ENCODE measurements at regions not wholly inside any gene's neighbourhood (a gene's known extent, or its start where the extent isn't known, plus 50 kb on each side); places are given as distances from the start of the nearest gene placed in this dataset.

DNA sequence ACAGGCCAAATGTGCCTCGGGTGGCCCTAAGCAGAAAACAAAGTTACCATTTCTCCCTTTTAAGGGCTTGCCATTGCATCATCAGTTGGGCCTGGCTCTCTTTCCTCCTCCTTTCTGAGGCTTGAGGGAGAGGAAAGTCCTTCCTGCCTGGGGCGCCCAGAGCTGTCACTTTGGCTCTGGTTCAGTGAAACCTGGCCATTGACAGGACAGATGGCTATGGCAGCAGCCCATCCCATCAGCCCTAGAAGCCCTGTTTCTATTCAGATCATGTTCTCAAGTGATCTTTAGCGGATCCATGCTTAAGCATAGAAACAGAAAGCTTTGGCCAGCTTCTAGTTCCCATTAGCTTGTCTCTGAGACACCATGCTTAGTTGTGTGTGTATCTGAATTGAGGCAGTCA is 293.4 kb downstream of the YTHDC2 start:
- ATAC-seq = no peak
- Histone ChIP-seq H3K36me3 (replicated peaks in 1 of 2; ENCODE audit: insufficient read depth in 1 of 2, low read depth in 2 of 2) (no peaks in the 10 kb centered on the region), H3K4me1 (peaks cover 4% of the 10 kb centered on the region), H3K27me3 (no peaks in the 10 kb centered on the region), H3K9me3 (no peaks in the 10 kb centered on the region), H3K4me3 (no peak overlapping the region), H3K27ac (no peak overlapping the region)
- 56 to 70% methylated on average over 3 of the region's 3 CpGs for WGBS, 2 donors
- TF ChIP-seq, protein P1, sequence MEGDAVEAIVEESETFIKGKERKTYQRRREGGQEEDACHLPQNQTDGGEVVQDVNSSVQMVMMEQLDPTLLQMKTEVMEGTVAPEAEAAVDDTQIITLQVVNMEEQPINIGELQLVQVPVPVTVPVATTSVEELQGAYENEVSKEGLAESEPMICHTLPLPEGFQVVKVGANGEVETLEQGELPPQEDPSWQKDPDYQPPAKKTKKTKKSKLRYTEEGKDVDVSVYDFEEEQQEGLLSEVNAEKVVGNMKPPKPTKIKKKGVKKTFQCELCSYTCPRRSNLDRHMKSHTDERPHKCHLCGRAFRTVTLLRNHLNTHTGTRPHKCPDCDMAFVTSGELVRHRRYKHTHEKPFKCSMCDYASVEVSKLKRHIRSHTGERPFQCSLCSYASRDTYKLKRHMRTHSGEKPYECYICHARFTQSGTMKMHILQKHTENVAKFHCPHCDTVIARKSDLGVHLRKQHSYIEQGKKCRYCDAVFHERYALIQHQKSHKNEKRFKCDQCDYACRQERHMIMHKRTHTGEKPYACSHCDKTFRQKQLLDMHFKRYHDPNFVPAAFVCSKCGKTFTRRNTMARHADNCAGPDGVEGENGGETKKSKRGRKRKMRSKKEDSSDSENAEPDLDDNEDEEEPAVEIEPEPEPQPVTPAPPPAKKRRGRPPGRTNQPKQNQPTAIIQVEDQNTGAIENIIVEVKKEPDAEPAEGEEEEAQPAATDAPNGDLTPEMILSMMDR (IDR thresholded peaks at IDR 0.05) = no peak
- no peak for TF ChIP-seq POLR2A (IDR thresholded peaks at IDR 0.05)
- no peak for DNase-seq
- intact Hi-C loops (cut with DNase I) = no loop called here

DNA sequence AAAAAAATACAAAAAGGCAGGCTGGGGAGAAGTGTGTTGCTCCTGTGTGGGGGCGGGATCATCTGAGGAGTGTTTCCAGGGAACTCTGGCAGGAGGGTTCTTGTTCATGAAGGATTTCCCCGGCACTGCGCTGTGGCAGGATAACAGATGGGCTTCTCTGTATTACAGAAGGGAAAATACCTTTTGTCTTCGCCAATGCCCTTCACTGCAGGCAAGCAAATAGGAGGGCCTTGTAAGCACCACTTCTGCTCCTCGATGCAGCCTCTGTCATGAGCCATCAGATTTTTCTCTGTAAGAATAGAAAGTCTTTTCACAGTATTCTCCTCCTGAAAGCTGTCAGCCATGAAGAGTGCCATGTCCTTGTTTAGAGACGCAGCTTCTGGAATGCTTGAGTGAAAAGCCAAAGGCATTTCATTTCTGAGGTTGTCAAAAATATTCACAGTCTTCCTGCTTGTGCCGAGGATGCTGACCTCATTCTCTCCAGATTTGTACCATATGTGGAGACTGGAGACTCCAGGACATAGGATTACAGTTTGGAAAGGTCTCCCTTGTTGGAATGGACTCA is 294.0 kb downstream of the YTHDC2 start:
- H3K27ac ChIP-seq = no peak overlapping the region
- ATAC-seq = no peak
- no peaks in the 10 kb centered on the region for H3K36me3 ChIP-seq (replicated peaks in 1 of 2; ENCODE audit: insufficient read depth in 1 of 2, low read depth in 2 of 2)
- no peak for DNase-seq
- intact Hi-C loops (cut with DNase I) = no loop called here
- H3K27me3 ChIP-seq = no peaks in the 10 kb centered on the region
- WGBS, 2 donors = 39 to 64% methylated on average over 7 of the region's 7 CpGs
- peaks cover 4% of the 10 kb centered on the region for H3K4me1 ChIP-seq
- no peaks in the 10 kb centered on the region for H3K9me3 ChIP-seq
- TF ChIP-seq, protein P1 (IDR thresholded peaks at IDR 0.05) = no peak
- no peak for TF ChIP-seq POLR2A (IDR thresholded peaks at IDR 0.05)
- H3K4me3 ChIP-seq = no peak overlapping the region

DNA sequence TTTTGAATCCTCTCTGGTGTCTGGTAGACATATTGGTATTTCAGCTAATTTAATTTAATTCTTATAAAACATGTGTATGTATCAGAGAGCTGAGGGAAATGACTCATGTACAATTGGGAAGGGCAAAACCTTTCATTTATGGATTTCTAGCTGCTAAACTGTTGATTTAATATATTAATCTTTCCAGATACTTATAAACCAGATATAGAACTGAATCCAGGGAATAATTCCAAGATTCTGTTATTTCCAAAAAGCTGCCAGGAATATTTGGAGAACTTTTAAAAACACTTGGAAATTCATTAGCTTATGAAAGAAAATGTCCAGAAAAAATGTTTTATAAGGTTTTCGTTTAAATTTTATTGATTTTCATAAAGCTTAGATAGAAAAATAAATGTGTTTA is 295.5 kb downstream of the YTHDC2 start:
- DNase-seq = no peak
- no peak overlapping the region for H3K4me3 ChIP-seq
- H3K27me3 ChIP-seq = no peaks in the 10 kb centered on the region
- no peak overlapping the region for H3K27ac ChIP-seq
- intact Hi-C loops (cut with DNase I) = no loop called here
- peaks cover 4% of the 10 kb centered on the region for H3K4me1 ChIP-seq
- H3K36me3 ChIP-seq (replicated peaks in 1 of 2; ENCODE audit: insufficient read depth in 1 of 2, low read depth in 2 of 2) = no peaks in the 10 kb centered on the region
- ATAC-seq = no peak
- no peak for TF ChIP-seq POLR2A (IDR thresholded peaks at IDR 0.05)
- no peaks in the 10 kb centered on the region for H3K9me3 ChIP-seq
- WGBS, 2 donors = 33 to 46% methylated on average over 1 of the region's 1 CpG

DNA sequence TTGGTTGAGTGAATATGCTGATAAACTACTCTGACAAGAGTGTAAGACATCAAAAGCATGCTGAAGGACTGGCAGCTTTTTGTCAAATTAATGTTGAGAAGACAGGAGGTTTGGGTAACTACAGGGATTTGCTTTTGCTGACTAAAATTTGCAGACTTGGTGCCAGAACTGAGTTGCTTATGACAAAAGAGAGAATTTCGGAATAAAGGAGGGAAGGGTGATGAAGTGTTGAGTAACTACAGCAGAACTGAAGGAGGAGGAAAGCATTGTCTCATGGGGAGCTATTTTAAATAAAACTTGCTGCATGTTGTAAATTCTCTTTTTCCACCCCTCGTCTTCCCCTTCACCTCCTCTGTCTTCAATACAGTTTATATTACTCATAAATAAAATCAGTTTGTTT is 296.1 kb downstream of the YTHDC2 start:
- TF ChIP-seq POLR2A (IDR thresholded peaks at IDR 0.05) = no peak
- intact Hi-C loops (cut with DNase I) = no loop called here
- 60 to 61% methylated on average over 2 of the region's 2 CpGs for WGBS, 2 donors

DNA sequence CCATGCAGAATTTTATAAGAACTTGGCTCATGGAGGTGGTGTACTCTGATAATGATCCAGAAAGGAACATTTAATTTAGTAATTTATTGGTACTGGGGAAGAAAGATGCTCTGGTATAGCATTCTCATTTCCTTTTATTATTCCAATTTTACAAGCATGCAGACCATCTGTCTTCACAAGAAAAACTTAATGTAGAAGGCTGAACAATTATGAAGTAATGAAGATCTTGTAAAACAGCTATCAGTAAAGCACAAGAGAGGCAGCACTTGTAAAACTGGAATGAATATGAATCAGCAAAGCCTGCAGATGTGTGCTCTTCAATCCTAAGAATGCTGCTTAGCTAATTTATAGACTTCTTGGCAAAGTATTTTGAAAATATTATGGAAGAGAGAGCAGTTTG is 300.0 kb downstream of the YTHDC2 start:
- ATAC-seq = no peak
- Histone ChIP-seq H3K27me3 (no peaks in the 10 kb centered on the region), H3K36me3 (replicated peaks in 1 of 2; ENCODE audit: insufficient read depth in 1 of 2, low read depth in 2 of 2) (no peaks in the 10 kb centered on the region), H3K4me1 (no peaks in the 10 kb centered on the region), H3K4me3 (no peak overlapping the region), H3K9me3 (no peaks in the 10 kb centered on the region), H3K27ac (no peak overlapping the region)
- TF ChIP-seq, protein P1 (IDR thresholded peaks at IDR 0.05) = no peak
- TF ChIP-seq POLR2A (IDR thresholded peaks at IDR 0.05) = no peak
- DNase-seq = no peak
- intact Hi-C loops (cut with DNase I) = no loop called here

More for the DNA sequence above, 296.1 kb downstream of the YTHDC2 start:
- no peaks in the 10 kb centered on the region for H3K36me3 ChIP-seq (replicated peaks in 1 of 2; ENCODE audit: insufficient read depth in 1 of 2, low read depth in 2 of 2)
- no peaks in the 10 kb centered on the region for H3K9me3 ChIP-seq
- no peak overlapping the region for H3K4me3 ChIP-seq
- DNase-seq (no peak), ATAC-seq (no peak)
- H3K27me3 ChIP-seq = no peaks in the 10 kb centered on the region
- H3K4me1 ChIP-seq = peaks cover 4% of the 10 kb centered on the region
- H3K27ac ChIP-seq = no peak overlapping the region

DNA sequence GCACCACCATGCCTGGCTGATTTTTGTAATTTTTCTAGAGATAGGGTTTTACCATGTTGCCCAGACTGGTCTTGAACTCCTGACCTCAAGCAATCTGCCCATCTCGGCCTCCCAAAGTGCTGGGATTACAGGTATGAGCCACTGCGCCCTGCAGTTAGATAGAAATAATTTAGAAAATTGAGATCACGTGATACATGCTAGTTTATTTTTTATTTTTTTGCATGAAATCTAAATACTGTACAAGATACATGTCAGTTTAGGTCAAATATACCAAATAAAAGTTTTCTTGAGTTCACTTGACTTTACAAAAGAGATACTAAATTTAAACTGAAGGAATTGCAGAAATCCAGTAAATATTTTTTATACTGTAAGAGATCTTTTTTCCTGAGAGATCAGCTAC is 304.2 kb downstream of the YTHDC2 start:
- H3K9me3 ChIP-seq = no peaks in the 10 kb centered on the region
- H3K27ac ChIP-seq = no peak overlapping the region
- ATAC-seq (no peak), DNase-seq (no peak)
- intact Hi-C loops (cut with DNase I) = no loop called here
- H3K4me1 ChIP-seq = no peaks in the 10 kb centered on the region
- no peak for TF ChIP-seq POLR2A (IDR thresholded peaks at IDR 0.05)
- TF ChIP-seq, protein P1 (IDR thresholded peaks at IDR 0.05) = no peak
- H3K4me3 ChIP-seq = no peak overlapping the region
- no peaks in the 10 kb centered on the region for H3K27me3 ChIP-seq
- no peaks in the 10 kb centered on the region for H3K36me3 ChIP-seq (replicated peaks in 1 of 2; ENCODE audit: insufficient read depth in 1 of 2, low read depth in 2 of 2)
- WGBS, 2 donors = 61 to 65% methylated on average over 3 of the region's 3 CpGs
